Fibroblast of skin of right quadriceps (primary cell): ENCODE measurements at regions not wholly inside any gene's neighbourhood (a gene's known extent, or its start where the extent isn't known, plus 50 kb on each side); places are given as distances from the start of the nearest gene placed in this dataset.
A peak's percentile ranks its signal among the peaks of the same experiment; 100 is the strongest.
"Not testable (repeated sequence)": the region's sequence is repeated elsewhere in the genome, so short reads cannot be mapped to it uniquely, and the experiment has no call there.

Experiments used
- DNase-seq: peaks from one replicate; pipeline ENCODE4 v3.0.0-alpha.2; 2013

- peak; percentile 8 for DNase-seq
These were observed 54.1 kb upstream of the SHLD1 start for GRCh38 chr20:5696011-5696559.

- DNase-seq: no peak
These were observed 58.1 kb upstream of the SHLD1 start for GRCh38 chr20:5691918-5692618.

- no peak for DNase-seq
These were observed 60.7 kb upstream of the SHLD1 start for GRCh38 chr20:5689463-5689862.

- DNase-seq: no peak
These were observed 61.7 kb upstream of the SHLD1 start for GRCh38 chr20:5688431-5688972.

- DNase-seq: no peak
These were observed 62.3 kb upstream of the SHLD1 start for GRCh38 chr20:5687884-5688283.

GRCh38 chr20:5686384-5687105 lies 63.7 kb upstream of the SHLD1 start:
- no peak for DNase-seq

- not testable (repeated sequence) for DNase-seq
These were observed 67.6 kb upstream of the SHLD1 start for GRCh38 chr20:5682556-5682955.

- no peak for DNase-seq
These were observed 69.4 kb upstream of the GPCPD1 start for GRCh38 chr20:5680192-5680591.

- no peak for DNase-seq
These were observed 68.0 kb upstream of the GPCPD1 start for GRCh38 chr20:5678777-5679176.

- not testable (repeated sequence) for DNase-seq
These were observed 67.1 kb upstream of the GPCPD1 start for GRCh38 chr20:5677944-5678343.

GRCh38 chr20:5677389-5677788 lies 66.6 kb upstream of the GPCPD1 start:
- DNase-seq: no peak

GRCh38 chr20:5675103-5676091 lies 64.6 kb upstream of the GPCPD1 start:
- DNase-seq: no peak

- no peak for DNase-seq
These were observed 63.4 kb upstream of the GPCPD1 start for GRCh38 chr20:5674176-5674660.

- no peak for DNase-seq
These were observed 60.1 kb upstream of the GPCPD1 start for GRCh38 chr20:5670874-5671273.

- DNase-seq: no peak
These were observed 59.3 kb upstream of the GPCPD1 start for GRCh38 chr20:5670036-5670536.

GRCh38 chr20:5668529-5668868 lies 57.7 kb upstream of the GPCPD1 start:
- DNase-seq: no peak

GRCh38 chr20:5667705-5668528 lies 57.1 kb upstream of the GPCPD1 start:
- DNase-seq: no peak

GRCh38 chr20:5665417-5665816 lies 54.6 kb upstream of the GPCPD1 start:
- no peak for DNase-seq

- DNase-seq: no peak
These were observed 52.6 kb upstream of the GPCPD1 start for GRCh38 chr20:5663396-5663795.

GRCh38 chr20:5662769-5663168 lies 52.0 kb upstream of the GPCPD1 start:
- DNase-seq: no peak

- not testable (repeated sequence) for DNase-seq
These were observed 50.0 kb upstream of the GPCPD1 start for GRCh38 chr20:5660756-5661155.
